DND-41 (cell line): ENCODE measurements at regions not wholly inside any gene's neighbourhood (a gene's known extent, or its start where the extent isn't known, plus 50 kb on each side); places are given as distances from the start of the nearest gene placed in this dataset.

Experiments used
- EZH2 ChIP-seq: IDR thresholded peaks from 3 replicates; pipeline ENCODE4 v1.6.1; 2012; ENCODE audit warnings: borderline replicate concordance, low read depth, mild to moderate bottlenecking, moderate library complexity, low read length, inconsistent platforms; ENCODE audit not compliant: severe bottlenecking
- TF ChIP-seq, protein P1 (sequence below): IDR thresholded peaks from 2 replicates; pipeline ENCODE4 v1.5.1; 2012; ENCODE audit warnings: borderline replicate concordance, low read length, moderate library complexity, mild to moderate bottlenecking; ENCODE audit not compliant: poor library complexity, severe bottlenecking; ENCODE audit errors: extremely low read depth

DNA sequence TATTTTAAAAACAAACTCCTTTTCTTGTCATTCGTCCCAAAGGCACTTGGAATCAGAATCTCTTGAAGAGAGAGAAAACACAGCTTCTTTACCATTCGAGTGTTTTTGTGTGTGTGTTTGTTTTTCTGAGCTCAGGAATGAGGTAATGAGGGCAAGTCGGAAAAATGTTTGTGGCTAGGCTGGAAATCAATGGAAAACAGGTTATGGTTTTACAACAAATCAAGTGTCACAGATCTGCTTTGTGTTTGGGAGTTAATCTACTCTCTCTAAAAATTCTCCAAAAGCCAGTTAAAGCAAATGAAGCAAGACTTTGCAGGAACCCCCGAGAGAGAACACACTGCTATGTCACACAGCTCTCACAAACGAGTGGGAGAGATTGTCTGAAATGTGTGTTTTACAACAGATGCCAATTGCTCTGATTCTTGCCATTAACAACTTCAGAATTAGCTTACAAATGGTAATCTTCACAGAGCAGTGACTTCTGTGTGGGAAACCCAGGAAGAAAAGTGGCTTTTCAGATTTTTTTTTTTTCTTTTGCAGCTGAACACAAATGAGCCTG is 264.1 kb downstream of the CBLL2 start:
- TF ChIP-seq, protein P1, sequence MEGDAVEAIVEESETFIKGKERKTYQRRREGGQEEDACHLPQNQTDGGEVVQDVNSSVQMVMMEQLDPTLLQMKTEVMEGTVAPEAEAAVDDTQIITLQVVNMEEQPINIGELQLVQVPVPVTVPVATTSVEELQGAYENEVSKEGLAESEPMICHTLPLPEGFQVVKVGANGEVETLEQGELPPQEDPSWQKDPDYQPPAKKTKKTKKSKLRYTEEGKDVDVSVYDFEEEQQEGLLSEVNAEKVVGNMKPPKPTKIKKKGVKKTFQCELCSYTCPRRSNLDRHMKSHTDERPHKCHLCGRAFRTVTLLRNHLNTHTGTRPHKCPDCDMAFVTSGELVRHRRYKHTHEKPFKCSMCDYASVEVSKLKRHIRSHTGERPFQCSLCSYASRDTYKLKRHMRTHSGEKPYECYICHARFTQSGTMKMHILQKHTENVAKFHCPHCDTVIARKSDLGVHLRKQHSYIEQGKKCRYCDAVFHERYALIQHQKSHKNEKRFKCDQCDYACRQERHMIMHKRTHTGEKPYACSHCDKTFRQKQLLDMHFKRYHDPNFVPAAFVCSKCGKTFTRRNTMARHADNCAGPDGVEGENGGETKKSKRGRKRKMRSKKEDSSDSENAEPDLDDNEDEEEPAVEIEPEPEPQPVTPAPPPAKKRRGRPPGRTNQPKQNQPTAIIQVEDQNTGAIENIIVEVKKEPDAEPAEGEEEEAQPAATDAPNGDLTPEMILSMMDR = no peak
- no peak for TF ChIP-seq EZH2
